GM12872 (cell line): ENCODE measurements at regions not wholly inside any gene's neighbourhood (a gene's known extent, or its start where the extent isn't known, plus 50 kb on each side); places are given as distances from the start of the nearest gene placed in this dataset.

Source experiments
- CTCF ChIP-seq: IDR thresholded peaks from 3 replicates; pipeline ENCODE4 v1.5.1; 2011; ENCODE audit warnings: low read depth, mild to moderate bottlenecking, low read length, moderate library complexity; ENCODE audit not compliant: insufficient read depth

- TF ChIP-seq CTCF, result no peak
Observed at GRCh38 chr21:34192646-34193285, 119.4 kb downstream of the MRPS6 start.

DNA sequence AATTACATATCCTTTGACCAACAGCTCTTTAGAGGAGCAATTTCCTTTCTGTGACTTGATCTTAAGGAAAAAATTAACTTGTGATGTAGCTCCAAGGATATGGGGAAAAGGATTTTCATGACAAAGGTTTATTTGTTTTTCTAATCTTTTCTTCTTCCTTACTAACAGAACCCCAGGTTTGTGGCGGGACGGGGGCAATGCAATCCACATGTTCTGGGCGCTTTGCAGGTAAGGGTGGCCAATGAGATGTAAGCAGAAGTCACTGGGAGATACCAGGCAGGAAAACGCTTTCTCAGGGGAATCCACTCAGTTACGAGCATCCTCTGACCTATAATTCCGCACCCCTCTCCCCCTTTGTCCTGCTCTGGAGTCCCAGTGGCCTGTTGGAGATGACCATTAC, 122.0 kb downstream of the MRPS6 start:
- no peak for TF ChIP-seq CTCF

DNA sequence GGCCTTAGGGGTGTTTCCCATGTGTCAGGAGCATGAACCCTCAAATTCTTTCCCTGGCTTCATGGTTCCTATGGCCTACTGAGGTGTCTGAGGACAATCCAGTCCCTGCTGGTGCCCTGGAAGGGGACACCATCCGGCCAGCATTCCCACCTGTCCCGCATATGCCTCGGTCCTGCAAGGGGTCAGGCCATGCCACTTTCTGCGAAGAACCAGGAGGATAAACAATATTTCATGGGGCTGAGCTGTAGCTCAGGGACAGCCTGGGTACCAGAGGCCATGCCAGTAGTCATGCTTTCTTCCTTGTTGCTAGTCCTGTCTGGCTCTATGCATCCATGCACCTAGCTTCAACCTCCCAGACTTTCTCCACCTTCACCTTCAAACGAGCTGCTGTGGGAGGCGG, 123.6 kb downstream of the MRPS6 start:
- no peak for TF ChIP-seq CTCF

DNA sequence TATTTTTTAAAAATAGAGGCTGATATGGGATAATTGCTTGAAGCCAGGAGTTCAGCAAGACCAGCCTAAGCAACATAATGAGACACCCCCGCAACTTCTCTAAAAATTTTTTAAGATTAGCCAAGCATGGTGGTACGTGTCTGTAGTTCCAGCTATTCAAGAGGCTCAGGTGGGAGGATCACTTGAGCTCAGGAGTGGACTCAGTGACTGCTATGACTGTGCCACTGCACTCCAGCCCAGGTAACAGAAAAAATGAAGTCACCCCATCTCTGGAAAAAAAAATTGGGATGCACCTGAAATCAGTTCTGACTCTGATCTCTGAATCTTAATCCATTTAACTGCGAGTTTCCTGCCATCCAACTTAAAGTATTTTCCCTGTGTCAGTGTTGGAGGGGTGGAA, 124.2 kb downstream of the MRPS6 start:
- no peak for TF ChIP-seq CTCF

- TF ChIP-seq CTCF, result no peak
Observed at GRCh38 chr21:34198231-34199120, 125.1 kb downstream of the MRPS6 start.

- TF ChIP-seq CTCF, result no peak
Observed at GRCh38 chr21:34199121-34199910, 125.9 kb downstream of the MRPS6 start.

- no peak for TF ChIP-seq CTCF
Observed at GRCh38 chr21:34200288-34200905, 127.0 kb downstream of the MRPS6 start.
